LoVo (cell line): ENCODE measurements at regions not wholly inside any gene's neighbourhood (a gene's known extent, or its start where the extent isn't known, plus 50 kb on each side); places are given as distances from the start of the nearest gene placed in this dataset.

Source experiments
- DNase-seq: peaks from one replicate; pipeline ENCODE4 v3.0.0-alpha.2; 2016; ENCODE audit warnings: low spot score

- no peak for DNase-seq
Observed at GRCh38 chrX:95029571-95029970, 1355.6 kb downstream of the FAM133A start.

GRCh38 chrX:95040104-95040503 lies 1366.1 kb downstream of the FAM133A start:
- DNase-seq: no peak

- no peak for DNase-seq
Observed at GRCh38 chrX:95044331-95044730, 1370.3 kb downstream of the FAM133A start.

GRCh38 chrX:95055991-95056390 lies 1382.0 kb downstream of the FAM133A start:
- no peak for DNase-seq

- no peak for DNase-seq
Observed at GRCh38 chrX:95056901-95057300, 1382.9 kb downstream of the FAM133A start.

- no peak for DNase-seq
Observed at GRCh38 chrX:95057341-95057740, 1383.3 kb downstream of the FAM133A start.

- DNase-seq: no peak
Observed at GRCh38 chrX:95058815-95059214, 1384.8 kb downstream of the FAM133A start.

GRCh38 chrX:95059909-95060308 lies 1385.9 kb downstream of the FAM133A start:
- no peak for DNase-seq

GRCh38 chrX:95063554-95063953 lies 1389.5 kb downstream of the FAM133A start:
- no peak for DNase-seq

- DNase-seq: no peak
Observed at GRCh38 chrX:95065151-95065550, 1391.1 kb downstream of the FAM133A start.

GRCh38 chrX:95071052-95071451 lies 1397.0 kb downstream of the FAM133A start:
- DNase-seq: no peak

- no peak for DNase-seq
Observed at GRCh38 chrX:95071621-95072020, 1397.6 kb downstream of the FAM133A start.

GRCh38 chrX:95076449-95076848 lies 1402.4 kb downstream of the FAM133A start:
- peak; percentile 8 for DNase-seq

GRCh38 chrX:95101851-95102390 lies 1427.9 kb downstream of the FAM133A start:
- no peak for DNase-seq

GRCh38 chrX:95117556-95117955 lies 1443.5 kb downstream of the FAM133A start:
- no peak for DNase-seq

- no peak for DNase-seq
Observed at GRCh38 chrX:95145848-95146490, 1472.0 kb downstream of the FAM133A start.

GRCh38 chrX:95152810-95153209 lies 1478.8 kb downstream of the FAM133A start:
- DNase-seq: no peak

- no peak for DNase-seq
Observed at GRCh38 chrX:95156566-95156965, 1482.6 kb downstream of the FAM133A start.
